DMS79 treated with DMSO at 0.1 percent for 48 hours (cell line): ENCODE measurements at regions not wholly inside any gene's neighbourhood (a gene's known extent, or its start where the extent isn't known, plus 50 kb on each side); places are given as distances from the start of the nearest gene placed in this dataset.
A peak's percentile ranks its signal among the peaks of the same experiment; 100 is the strongest.

Experiments used
- DNase-seq: peaks from one replicate; lab custom pipeline; 2025; lab: John Stamatoyannopoulos, UW

- DNase-seq, result no peak
These were observed 366.4 kb downstream of the SEMA3D start for GRCh38 chr7:84820481-84820880.

GRCh38 chr7:84817016-84817415, 369.8 kb downstream of the SEMA3D start:
- no peak for DNase-seq

GRCh38 chr7:84813376-84813775, 373.5 kb downstream of the SEMA3D start:
- DNase-seq, result no peak

- DNase-seq, result no peak
These were observed 374.8 kb downstream of the SEMA3D start for GRCh38 chr7:84812021-84812420.

- no peak for DNase-seq
These were observed 375.5 kb downstream of the SEMA3D start for GRCh38 chr7:84811362-84811761.

GRCh38 chr7:84809877-84810276, 377.0 kb downstream of the SEMA3D start:
- DNase-seq, result no peak

- no peak for DNase-seq
These were observed 382.9 kb downstream of the SEMA3D start for GRCh38 chr7:84803979-84804378.

GRCh38 chr7:84801396-84801795, 385.5 kb downstream of the SEMA3D start:
- DNase-seq, result no peak

- no peak for DNase-seq
These were observed 386.0 kb downstream of the SEMA3D start for GRCh38 chr7:84800846-84801245.

- DNase-seq, result no peak
These were observed 387.8 kb downstream of the SEMA3D start for GRCh38 chr7:84799106-84799505.

GRCh38 chr7:84792231-84792893, 394.5 kb downstream of the SEMA3D start:
- no peak for DNase-seq

GRCh38 chr7:84790882-84791281, 396.0 kb downstream of the SEMA3D start:
- DNase-seq, result no peak

- DNase-seq, result no peak
These were observed 400.8 kb downstream of the SEMA3D start for GRCh38 chr7:84786073-84786472.

- DNase-seq, result no peak
These were observed 402.4 kb downstream of the SEMA3D start for GRCh38 chr7:84784450-84784849.

GRCh38 chr7:84783141-84783778, 403.6 kb downstream of the SEMA3D start:
- DNase-seq, result peak; percentile 16

- DNase-seq, result no peak
These were observed 405.0 kb downstream of the SEMA3D start for GRCh38 chr7:84781838-84782237.

GRCh38 chr7:84780158-84781124, 406.4 kb downstream of the SEMA3D start:
- DNase-seq, result no peak

- no peak for DNase-seq
These were observed 429.1 kb downstream of the SEMA3D start for GRCh38 chr7:84757761-84758160.

- no peak for DNase-seq
These were observed 440.5 kb downstream of the SEMA3D start for GRCh38 chr7:84746353-84746752.

- no peak for DNase-seq
These were observed 442.5 kb downstream of the SEMA3D start for GRCh38 chr7:84744385-84744784.

GRCh38 chr7:84738583-84739150, 448.2 kb downstream of the SEMA3D start:
- no peak for DNase-seq

- no peak for DNase-seq
These were observed 451.2 kb downstream of the SEMA3D start for GRCh38 chr7:84735677-84736076.
